HepG2 (cell line): ENCODE measurements at regions not wholly inside any gene's neighbourhood (a gene's known extent, or its start where the extent isn't known, plus 50 kb on each side); places are given as distances from the start of the nearest gene placed in this dataset.

Experiments used
- ATAC-seq: fragments of 200-7000 bp; cut with Tn5 transposase; 3 replicates; pipeline ENCODE4 v1.9.1; 2020; ENCODE audit warnings: mild to moderate bottlenecking, moderate library complexity
- BruUV-seq: library from RNA; stranded (reverse); fragments of 400-500 nt; replicated peaks from 2 replicates; lab custom pipeline; 2021; lab: Mats Ljungman, UMichigan
- CTCF ChIA-PET: fragments of 300-600 bp; formaldehyde crosslinking; extraction: SDS; loops from one replicate; lab custom pipeline; 2021; ENCODE audit warnings: low total read pairs, inconsistent platforms, low intra/inter-chr PET ratio; lab: Yijun Ruan, JAX
- POLR2A ChIA-PET: fragments of 350-600 bp; sonication (Branson Sonifier 250); formaldehyde crosslinking; loops from one replicate; lab custom pipeline; 2020; ENCODE audit warnings: antibody characterized with exemption, inconsistent platforms; lab: Yijun Ruan, JAX
- DNase-seq: peaks from one replicate; pipeline ENCODE4 v3.0.0-alpha.2; 2015; ENCODE audit warnings: low spot score
- FAIRE-seq: peaks from 3 replicates; lab custom pipeline; 2011; peaks lifted over from hg19 to GRCh38; lab: Jason Lieb, UNC
- H2AFZ ChIP-seq: one replicate; pipeline ENCODE4 v1.6.1; 2011; ENCODE audit warnings: low read length, inconsistent platforms
- H3K27ac ChIP-seq: fragments of 300-600 bp; 3 replicates; pipeline ENCODE4 v1.8.0; 2011; ENCODE audit warnings: mixed run types, mild to moderate bottlenecking, mixed read lengths, low read length, inconsistent platforms; ENCODE audit not compliant: insufficient read depth; ENCODE audit errors: extremely low read length
- H3K27me3 ChIP-seq, 2 experiments: fragments of 200-600 bp in 1 of 2; 2 replicates in 1 of 2; 3 replicates in 1 of 2; pipeline versions ENCODE4 v1.6.0 to v1.8.0; 2011; ENCODE audit warnings: low read length in 2 of 2, mild to moderate bottlenecking in 2 of 2, moderate library complexity in 2 of 2, inconsistent platforms in 1 of 2; ENCODE audit not compliant: insufficient read depth in 2 of 2, control insufficient read depth in 1 of 2
- H3K36me3 ChIP-seq, 2 experiments: fragments of 200-600 bp in 1 of 2; replicated peaks in 1 of 2; 2 replicates in 1 of 2; 3 replicates in 1 of 2; pipeline versions ENCODE4 v1.5.1 to v1.8.0; 2011; ENCODE audit warnings: low read length in 2 of 2, inconsistent platforms in 1 of 2; ENCODE audit not compliant: insufficient read depth in 2 of 2, control insufficient read depth in 1 of 2
- H3K4me1 ChIP-seq: 2 replicates; pipeline ENCODE4 v1.5.1; 2012; ENCODE audit warnings: low read length, inconsistent platforms; ENCODE audit not compliant: insufficient read depth
- H3K4me2 ChIP-seq: 2 replicates; pipeline ENCODE4 v1.6.0; 2011; ENCODE audit warnings: low read depth, low read length, inconsistent platforms
- H3K4me3 ChIP-seq, 3 experiments: fragments of 200-600 bp in 1 of 3; sonication (generic), shearing (Covaris generic) in 1 of 3; replicated peaks in 1 of 3; 2 replicates each; pipeline ENCODE4 v1.5.1; 2011 to 2016; ENCODE audit warnings: low read length in 3 of 3, inconsistent platforms in 2 of 3, low read depth in 2 of 3, mild to moderate bottlenecking in 2 of 3, control low read depth in 1 of 3, mixed read lengths in 1 of 3; ENCODE audit not compliant: insufficient read depth in 1 of 3
- H3K79me2 ChIP-seq: one replicate; pipeline ENCODE4 v1.6.1; 2011; ENCODE audit warnings: low read length, inconsistent platforms; ENCODE audit not compliant: insufficient read depth
- H3K9ac ChIP-seq: 2 replicates; pipeline ENCODE4 v1.6.0; 2011; ENCODE audit warnings: mild to moderate bottlenecking, low read depth, low read length, inconsistent platforms; ENCODE audit not compliant: insufficient read depth
- H3K9me3 ChIP-seq: 2 replicates; pipeline ENCODE4 v1.5.1; 2012; ENCODE audit warnings: mild to moderate bottlenecking, low read length
- H4K20me1 ChIP-seq: 2 replicates; pipeline ENCODE4 v1.6.0; 2011; ENCODE audit warnings: inconsistent platforms, mild to moderate bottlenecking, low read length, moderate library complexity; ENCODE audit not compliant: insufficient read depth
- MED13 ChIP-seq: sonication (generic); formaldehyde crosslinking; IDR thresholded peaks from 2 replicates; pipeline ENCODE4 v1.5.0; 2020; ENCODE audit warnings: missing genetic modification reagents
- MNT ChIP-seq: fragments of 450-650 bp; IDR thresholded peaks from 2 replicates; pipeline ENCODE4 v1.6.1; 2016
- MYC ChIP-seq: sonication (generic); formaldehyde crosslinking; IDR thresholded peaks from 2 replicates; pipeline ENCODE4 v1.9.0; 2021; ENCODE audit warnings: missing genetic modification reagents, borderline replicate concordance
- RAD51 ChIP-seq: fragments of 450-650 bp; IDR thresholded peaks from 2 replicates; pipeline ENCODE4 v1.6.1; 2016; ENCODE audit warnings: borderline replicate concordance
- RXRA ChIP-seq: sonication (generic); formaldehyde crosslinking; IDR thresholded peaks from 2 replicates; pipeline ENCODE4 v1.5.1; 2020; ENCODE audit warnings: missing genetic modification reagents
- THRA ChIP-seq: sonication (generic); formaldehyde crosslinking; IDR thresholded peaks from 2 replicates; pipeline ENCODE4 v1.4.0; 2020; ENCODE audit warnings: missing genetic modification reagents, borderline replicate concordance
- ZBTB10 ChIP-seq: sonication (generic); formaldehyde crosslinking; IDR thresholded peaks from 2 replicates; pipeline ENCODE4 v1.4.0; 2020; ENCODE audit warnings: missing genetic modification reagents, borderline replicate concordance
- ZNF292 ChIP-seq: sonication (generic); formaldehyde crosslinking; IDR thresholded peaks from 2 replicates; pipeline ENCODE4 v1.8.1; 2022; ENCODE audit warnings: mild to moderate bottlenecking, low read depth, missing genetic modification reagents, borderline replicate concordance
- ZNF431 ChIP-seq: sonication (generic); formaldehyde crosslinking; IDR thresholded peaks from 2 replicates; pipeline ENCODE4 v1.9.0; 2022; ENCODE audit warnings: missing genetic modification reagents, low read depth, mild to moderate bottlenecking, borderline replicate concordance
- ZNF468 ChIP-seq: sonication (generic); formaldehyde crosslinking; IDR thresholded peaks from 2 replicates; pipeline ENCODE4 v1.8.0; 2022; ENCODE audit warnings: mild to moderate bottlenecking, moderate library complexity, missing genetic modification reagents
- WGBS: methylation state at CpG from one replicate; pipeline ENCODE4 v1.1.6; 2017; ENCODE audit warnings: low lambda C conversion rate; 5-methylcytosine and 5-hydroxymethylcytosine counted together
- in situ Hi-C: cut with HindIII; loops from 2 replicates; pipeline ENCODE4 v1.10.0; 2017; ENCODE audit warnings: low pct_unique_long_range_greater_than_20kb; ENCODE audit not compliant: extremely low pct_ligation_motif_present
- intact Hi-C: fragments of 100-400 bp; cut with micrococcal nuclease; formaldehyde crosslinking; loops from one replicate; pipeline ENCODE4 v1.10.0; 2022; ENCODE audit not compliant: unreplicated experiment

GRCh38 chr20:60465439-60465838, 507.2 kb downstream of the CDH26 start:
- no peak for FAIRE-seq
- DNase-seq = no peak
- no peak overlapping the region for H3K4me2 ChIP-seq
- no peak overlapping the region for H3K9ac ChIP-seq
- ChIA-PET POLR2A (no interaction called here), CTCF (no interaction called here)
- H3K4me1 ChIP-seq = no peaks in the 10 kb centered on the region
- H3K79me2 ChIP-seq = no peaks in the 10 kb centered on the region
- H3K27ac ChIP-seq = no peak overlapping the region
- no peak for ATAC-seq
- no peaks in the 10 kb centered on the region for H3K36me3 ChIP-seq
- 23% methylated on average over 8 of the region's 8 CpGs for WGBS
- BruUV-seq = no TSS peak
- no peak overlapping the region for H2AFZ ChIP-seq
- H3K9me3 ChIP-seq = peaks cover 92% of the 10 kb centered on the region
- intact Hi-C loops = no loop called here
- no peaks in the 10 kb centered on the region for H3K27me3 ChIP-seq
- H4K20me1 ChIP-seq = no peaks in the 10 kb centered on the region
- in situ Hi-C loops = no loop called here
- no peak for TF ChIP-seq ZNF292
- no peak for TF ChIP-seq RXRA (CRISPR knock-in tag)
- TF ChIP-seq RAD51 = peak; percentile 22; the same call in 1 of the 2 replicates
- TF ChIP-seq ZBTB10 (CRISPR knock-in tag) = no peak
- no peak for TF ChIP-seq THRA (CRISPR knock-in tag)
- peak; percentile 92 for TF ChIP-seq MNT
- no peak for TF ChIP-seq MYC (CRISPR knock-in tag)
- TF ChIP-seq ZNF431 (CRISPR knock-in tag) = no peak
- no peak for TF ChIP-seq MED13 (CRISPR knock-in tag)
- no peak for TF ChIP-seq ZNF468
- H3K4me3 ChIP-seq = no peak overlapping the region
